Right lung (tissue), 2 donors: ENCODE measurements at regions not wholly inside any gene's neighbourhood (a gene's known extent, or its start where the extent isn't known, plus 50 kb on each side); places are given as distances from the start of the nearest gene placed in this dataset.
"Not testable (repeated sequence)": the region's sequence is repeated elsewhere in the genome, so short reads cannot be mapped to it uniquely, and the experiment has no call there.

ENCODE experiments used
- DNase-seq, 2 donors: peaks; one replicate each; pipeline ENCODE4 v3.0.0-alpha.2; 2013

DNA sequence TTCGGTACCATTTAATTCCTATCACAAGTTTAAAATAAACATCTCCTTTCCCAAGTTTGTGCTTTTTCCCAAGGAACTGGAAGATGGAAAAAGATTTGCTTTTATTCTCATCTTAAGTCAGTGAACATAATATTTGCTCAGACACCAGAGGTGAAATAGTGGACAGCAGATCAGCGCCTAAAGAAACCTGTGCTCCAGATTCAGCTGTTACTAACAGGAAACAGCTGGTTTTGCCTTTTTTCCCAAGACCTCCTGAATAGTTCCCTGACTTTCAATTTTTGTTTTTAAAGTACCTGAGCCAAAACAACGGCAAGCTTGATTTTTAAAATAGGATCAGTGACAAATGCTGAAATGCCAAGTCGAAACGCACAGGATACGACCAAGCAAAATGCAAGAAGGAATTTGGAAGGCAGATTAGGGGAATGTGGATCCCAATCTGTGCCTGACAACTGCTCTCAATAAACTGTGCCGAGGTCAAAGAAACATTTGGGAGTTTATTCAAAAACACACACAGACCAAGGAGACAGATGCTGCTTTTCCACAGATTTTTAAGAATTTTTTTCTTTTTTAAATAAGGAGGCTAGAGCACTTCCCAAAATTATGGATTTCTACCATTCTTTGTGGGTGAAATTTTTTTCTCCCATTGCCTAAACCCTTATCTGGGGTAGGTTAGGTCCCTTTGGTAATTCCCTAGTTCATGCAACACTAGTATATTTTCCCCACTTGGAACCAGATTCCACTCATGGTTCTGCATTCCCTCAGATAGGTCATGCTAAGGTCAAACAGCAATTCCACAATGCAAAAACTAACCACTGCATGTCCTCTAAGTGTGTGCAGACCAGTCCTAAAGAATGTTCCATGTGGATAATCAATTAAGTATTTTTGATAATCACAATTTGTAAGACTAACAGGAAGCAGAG lies 121.5 kb upstream of the PDE1A start:
- no peak for DNase-seq

DNA sequence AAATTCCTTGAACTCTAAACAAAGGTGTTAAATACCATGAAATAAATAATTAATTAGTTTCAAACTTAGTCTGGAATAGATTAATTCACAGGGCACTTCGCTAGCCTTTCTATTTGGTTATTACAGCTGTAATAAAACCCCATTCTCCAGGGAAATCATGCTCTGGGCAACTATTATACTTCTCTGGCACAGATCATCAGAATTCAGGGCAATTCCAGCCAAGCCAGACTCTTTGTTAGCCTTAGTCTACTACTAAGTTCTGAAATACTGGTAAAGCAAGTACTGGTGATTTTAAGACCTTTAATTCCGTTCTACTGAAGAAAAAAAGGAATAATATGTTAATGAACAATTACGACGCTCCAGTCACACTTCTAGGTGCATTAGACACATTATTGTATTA lies 123.4 kb upstream of the PDE1A start:
- DNase-seq: no peak

DNA sequence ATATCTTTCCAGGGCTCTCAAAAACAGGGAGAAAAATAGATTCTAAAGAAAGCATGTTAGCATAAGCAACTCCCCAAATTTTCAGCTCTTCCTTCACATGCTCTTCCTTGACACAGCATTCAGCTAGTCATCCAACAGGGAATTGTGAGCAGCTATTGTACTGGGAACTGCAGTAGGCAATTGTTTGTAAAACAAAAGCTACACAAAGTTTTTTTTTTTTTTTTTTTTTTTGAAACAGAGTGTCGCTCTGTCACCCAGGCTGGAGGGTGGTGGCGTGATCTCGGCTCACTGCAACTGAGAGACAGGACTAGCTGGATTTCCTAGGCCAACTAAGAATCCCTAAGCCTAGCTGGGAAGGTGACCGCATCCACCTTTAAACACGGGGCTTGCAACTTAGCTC lies 125.4 kb upstream of the PDE1A start:
- not testable (repeated sequence) for DNase-seq

DNA sequence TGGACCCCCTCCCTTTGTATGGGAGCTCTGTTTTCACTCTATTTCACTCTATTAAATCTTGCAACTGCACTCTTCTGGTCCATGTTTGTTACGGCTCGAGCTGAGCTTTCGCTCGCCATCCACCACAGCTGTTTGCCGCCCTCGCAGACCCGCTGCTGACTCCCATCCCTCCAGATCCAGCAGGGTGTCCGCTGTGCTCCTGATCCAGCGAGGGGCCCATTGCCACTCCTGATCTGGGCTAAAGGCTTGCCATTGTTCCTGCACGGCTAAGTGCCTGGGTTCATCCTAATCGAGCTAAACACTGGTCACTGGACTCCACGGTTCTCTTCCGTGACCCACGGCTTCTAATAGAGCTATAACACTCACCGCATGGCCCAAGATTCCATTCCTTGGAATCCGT lies 125.9 kb upstream of the PDE1A start:
- DNase-seq: not testable (repeated sequence)

DNA sequence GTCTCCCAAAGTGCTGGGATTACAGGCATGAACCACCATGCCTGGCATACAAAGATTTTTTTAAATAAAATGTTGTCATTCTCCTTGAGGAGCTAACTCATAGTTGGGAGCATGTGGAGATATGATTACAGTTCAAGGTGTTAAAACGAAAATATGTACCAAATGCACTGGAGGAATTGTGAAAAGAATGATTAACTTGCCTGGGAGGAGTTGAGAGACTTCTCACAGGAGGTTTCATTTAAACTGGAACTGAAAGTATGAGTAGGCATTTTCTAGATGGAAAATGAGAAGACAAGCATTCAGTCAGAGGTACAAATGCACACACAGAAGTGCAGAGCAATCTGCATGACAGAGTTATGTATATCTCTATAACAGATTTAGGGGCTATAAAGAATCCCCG lies 126.6 kb upstream of the PDE1A start:
- no peak for DNase-seq

DNA sequence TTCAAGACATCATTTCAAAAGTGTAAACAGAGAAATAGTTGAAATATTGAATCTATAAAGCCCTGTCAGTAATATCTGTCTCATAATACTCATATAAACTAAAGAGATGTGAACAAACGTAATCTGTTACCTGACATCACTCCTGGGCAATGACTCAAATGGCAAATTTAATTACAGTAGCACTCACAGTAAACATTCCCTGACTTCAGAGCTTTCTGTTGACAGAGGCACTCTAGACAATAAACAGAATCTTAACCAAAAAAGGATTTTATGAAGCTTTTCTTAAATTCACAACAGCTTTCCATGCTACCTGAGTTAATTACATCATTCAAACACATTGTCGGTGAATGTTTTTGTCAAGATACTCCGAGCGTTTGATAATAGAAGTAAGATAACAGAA lies 128.1 kb upstream of the PDE1A start:
- no peak for DNase-seq

DNA sequence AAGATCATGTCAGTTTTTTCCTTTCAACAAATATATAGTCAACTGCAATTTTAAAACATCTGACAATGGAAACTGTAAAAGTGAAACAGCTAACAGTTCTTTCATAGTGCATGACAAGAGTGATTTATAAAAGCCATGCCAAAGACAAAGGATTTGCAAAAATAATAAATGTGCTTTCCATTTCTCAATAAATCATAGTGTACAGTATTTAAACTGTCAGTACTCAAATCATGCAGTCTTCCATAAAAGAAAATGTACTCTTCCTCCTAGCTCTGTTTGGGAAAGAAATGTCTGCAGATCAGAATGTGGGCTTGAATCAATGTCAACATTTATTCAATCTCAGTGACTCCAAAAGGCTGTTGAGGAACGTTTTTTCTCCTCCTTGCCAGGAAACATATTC lies 131.7 kb upstream of the PDE1A start:
- DNase-seq: no peak

DNA sequence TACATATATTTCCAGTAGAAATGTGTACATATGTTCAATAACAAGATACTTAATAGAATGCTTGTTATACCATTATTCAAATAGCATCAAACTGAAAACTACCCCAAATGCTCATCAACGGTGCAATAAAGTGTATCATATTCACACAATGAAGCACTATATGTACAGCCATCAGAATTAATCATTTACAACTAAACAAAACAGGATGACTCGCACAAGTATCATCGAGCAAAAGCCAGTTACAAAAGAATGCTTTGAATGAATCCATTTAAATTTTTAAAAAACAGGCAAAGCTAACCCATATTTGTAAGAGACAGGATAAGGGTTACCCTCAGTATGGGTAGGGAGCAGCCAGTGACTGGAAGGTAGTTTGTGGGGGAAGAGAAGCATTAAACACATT lies 132.8 kb upstream of the PDE1A start:
- DNase-seq: no peak

DNA sequence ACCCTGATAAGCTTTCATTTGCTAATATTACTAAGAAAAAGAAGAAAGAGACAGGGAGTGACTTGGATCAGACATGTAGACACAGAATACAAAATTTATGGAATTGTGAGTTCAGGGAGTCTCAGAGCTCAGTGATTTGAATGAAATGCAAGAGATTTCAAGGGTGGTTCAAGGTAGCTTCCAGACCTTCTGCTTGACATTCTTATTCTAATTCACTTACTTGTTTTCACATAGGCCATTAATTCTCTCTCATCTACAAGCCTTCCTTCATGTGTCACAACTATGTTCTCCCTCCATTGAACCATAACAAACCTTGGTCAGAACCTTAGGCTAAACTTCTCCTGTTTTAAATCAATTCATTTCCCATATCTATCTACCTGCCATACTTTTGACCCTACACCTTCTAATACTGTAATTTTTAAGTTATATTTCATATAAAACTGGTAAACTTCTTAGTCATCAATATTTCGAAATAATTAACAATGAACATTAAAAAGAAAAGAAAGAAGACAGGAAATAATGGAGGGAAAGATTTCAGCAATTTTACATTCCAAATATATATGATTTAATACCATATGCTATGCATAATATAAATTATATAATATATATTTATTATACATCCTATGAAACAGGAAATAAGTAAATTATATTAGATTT lies 139.2 kb upstream of the PDE1A start:
- DNase-seq: no peak

DNA sequence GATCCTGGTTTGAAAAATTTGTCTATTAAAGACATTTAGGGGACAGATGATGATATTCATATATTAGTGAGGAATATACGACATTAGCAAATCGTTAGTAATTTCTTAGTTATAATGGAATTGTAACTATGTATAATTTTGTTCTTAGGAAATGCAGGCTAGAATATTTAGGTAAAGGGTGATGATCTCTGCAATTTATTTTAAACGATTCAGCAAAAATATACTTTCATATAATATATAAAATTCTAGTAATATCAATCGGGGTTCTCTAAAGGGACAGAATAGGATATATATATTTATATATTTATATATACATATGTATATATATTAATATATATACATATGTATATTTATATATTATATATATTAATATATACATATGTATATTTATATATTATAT lies 142.5 kb upstream of the DNAJC10 start:
- no peak for DNase-seq

DNA sequence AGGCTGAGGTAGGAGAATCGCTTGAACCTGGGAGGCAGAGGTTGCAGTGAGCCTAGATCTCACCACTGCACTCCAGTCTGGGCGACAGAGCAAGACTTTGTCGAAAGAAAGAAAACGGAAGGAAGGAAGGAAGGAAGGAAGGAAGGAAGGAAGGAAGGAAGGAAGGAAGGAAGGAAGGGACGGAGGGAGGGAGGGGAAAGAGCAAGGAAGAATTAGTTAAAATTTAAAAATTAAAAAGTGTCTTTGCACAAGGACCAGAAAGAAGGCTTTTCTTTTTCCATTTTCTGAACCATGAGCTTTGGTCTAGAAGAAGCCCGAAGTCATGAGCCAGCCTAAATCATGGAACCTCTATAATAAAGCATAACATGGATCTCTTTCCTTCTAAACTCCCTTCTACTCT lies 138.2 kb upstream of the DNAJC10 start:
- DNase-seq: no peak

DNA sequence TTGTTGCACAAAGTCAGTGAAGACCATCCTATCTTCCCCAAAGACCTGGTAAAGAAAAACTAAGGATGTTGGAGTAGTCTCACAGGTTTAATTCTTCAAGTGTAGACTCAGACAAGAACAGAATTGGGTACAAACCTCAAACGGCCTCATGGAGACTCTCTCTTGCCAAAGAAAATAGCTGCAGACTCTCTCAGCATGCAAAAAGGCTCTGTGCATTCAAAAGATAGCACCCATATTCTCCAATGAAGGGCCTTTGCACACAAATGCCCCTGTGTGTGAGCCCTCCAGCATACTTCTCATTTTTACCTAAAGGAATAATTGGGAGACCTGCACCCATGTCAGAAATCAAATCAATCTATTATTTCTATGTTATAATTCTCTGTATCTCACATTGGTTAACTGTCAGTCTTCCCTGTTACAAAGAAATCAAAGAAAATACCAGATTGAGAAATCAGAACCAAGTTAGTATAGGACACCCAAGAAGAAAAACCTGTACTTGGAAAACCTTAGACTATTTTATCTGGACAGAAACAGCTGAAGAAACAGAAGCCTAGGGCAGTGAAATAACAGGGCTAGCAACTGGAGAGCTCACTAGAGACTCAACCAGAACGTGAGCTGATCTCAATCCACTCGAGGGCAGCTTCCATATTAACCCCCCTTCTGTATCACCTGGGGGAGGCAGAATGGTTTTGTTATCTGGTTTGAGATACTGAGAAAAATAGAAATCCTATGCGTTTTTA lies 134.7 kb upstream of the DNAJC10 start:
- DNase-seq: no peak

DNA sequence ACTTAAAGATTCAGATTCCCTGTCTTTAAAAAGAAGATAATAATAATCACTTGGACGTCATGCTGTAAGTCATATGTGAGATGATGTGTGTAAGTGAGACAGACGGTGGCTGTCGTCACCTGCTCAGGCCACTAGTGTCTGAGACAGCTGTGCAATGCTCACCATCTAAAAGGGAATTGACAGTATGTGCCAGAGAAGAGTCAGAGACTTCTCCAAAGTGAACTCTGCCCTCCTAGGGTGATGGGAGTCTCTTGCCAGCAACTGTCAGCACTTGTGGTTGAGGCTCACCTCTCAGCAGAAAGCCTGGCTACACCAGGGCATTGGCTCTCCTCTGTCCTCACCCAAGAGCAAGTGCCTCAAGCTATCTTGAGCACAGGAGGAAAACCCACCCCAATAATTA lies 131.6 kb upstream of the DNAJC10 start:
- no peak for DNase-seq

DNA sequence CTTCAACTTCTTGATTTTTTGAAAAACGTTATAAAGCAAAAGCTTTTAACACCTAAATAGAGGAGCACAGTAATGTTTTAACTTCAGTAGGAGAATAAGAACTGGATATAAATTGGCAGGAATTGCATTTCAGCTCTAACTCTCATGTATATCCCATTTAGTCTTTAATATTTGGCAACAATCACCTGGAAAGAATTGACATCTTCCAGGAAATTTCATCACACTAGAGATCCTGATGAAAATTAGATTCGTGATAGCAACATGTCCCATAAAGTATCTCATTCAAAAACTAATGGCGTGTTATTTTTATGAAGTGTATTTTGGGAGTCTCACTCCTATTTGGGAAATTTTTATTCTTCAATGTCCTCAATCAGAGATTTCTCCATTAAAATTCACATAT lies 131.1 kb upstream of the DNAJC10 start:
- DNase-seq: no peak

DNA sequence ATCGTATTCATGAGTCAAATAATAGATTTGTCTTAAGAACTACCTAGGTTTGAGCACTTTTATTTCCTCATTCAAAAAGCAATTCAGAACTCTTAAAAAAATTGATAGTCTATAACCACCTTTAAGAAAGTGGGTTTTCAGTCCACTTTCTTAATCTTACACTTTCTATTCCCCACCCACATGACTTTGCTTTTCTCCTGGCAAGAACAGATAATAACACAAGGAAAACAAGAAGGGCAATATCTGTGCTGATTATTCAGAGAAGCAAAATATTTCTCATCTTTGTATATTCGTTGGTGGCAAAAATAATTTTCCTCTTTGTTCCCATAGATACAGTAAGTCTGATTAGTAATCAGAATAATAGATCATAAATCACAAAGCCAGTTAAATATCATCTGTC lies 130.6 kb upstream of the DNAJC10 start:
- no peak for DNase-seq

DNA sequence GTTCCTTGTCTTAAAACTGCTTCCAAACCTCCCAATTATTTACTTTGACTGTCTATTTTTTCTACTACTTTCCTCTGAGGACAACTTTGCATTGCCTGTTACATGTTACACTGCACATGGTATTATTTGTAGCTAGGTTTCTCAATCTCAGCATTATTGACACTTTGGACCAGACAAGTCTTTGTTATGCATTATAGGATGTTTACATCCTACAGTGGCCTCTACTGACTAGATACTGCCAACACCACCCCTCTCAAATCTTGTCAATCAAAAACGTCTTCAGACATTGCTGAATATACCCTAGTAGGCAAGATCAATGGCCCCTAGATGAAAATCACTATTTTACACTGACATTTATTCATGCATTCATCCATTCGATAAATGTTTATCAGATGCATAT lies 129.6 kb upstream of the DNAJC10 start:
- no peak for DNase-seq

DNA sequence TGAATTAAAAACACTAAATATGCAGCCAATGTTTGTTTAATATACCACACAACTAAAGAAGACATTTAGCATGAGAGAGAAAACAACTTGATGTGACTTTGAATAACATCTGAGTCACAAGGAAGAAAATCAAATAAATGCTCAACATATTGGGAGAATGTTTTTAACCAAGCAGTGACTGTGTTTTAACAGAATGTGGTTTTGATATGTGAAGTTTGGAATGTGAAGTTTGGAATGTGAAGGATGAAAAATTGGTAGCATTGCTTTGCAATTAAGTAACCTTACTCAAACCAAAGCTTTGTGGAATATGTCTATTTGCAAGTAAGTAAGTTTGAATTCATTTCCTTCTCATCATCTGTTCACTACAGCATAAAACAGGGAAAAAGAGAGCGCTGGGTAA lies 128.2 kb upstream of the DNAJC10 start:
- DNase-seq: no peak

DNA sequence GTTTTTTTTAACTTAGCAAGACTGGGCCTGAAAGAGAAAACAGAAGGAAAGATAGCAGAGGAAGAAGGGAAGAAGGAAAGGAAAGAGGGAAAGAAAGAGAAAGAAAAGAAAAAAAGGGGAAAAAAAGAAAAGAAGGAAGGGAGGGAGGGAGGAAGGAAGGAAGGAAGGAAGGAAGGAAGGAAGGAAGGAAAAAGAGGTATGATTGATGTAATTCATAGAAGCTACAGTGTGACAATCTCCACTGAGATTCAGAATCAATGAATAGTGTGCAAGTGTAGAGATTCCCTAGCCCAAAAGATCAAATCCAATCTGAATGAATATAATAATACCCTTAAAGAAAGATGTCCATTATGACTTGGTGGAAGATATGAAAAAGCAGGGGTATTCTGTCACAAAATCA lies 126.9 kb upstream of the DNAJC10 start:
- DNase-seq: no peak

DNA sequence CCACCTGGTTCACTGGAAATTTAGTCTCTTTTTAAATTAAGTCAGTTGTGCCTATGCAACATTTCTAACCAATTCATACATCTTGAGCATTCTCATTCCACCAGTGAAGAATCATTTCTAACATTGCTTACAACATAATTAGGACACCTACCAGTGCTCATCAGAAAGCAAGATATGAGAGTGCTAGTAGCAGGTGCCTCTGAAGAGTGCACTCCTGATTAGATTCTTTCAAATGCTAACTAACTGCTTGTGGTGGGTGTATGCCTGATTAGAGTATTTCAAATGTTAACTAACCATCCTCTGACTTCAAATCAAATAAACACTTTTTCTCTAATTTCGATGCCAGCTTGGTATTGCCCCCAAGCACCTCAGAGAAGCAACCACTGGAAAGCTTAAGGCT lies 124.3 kb upstream of the DNAJC10 start:
- no peak for DNase-seq

DNA sequence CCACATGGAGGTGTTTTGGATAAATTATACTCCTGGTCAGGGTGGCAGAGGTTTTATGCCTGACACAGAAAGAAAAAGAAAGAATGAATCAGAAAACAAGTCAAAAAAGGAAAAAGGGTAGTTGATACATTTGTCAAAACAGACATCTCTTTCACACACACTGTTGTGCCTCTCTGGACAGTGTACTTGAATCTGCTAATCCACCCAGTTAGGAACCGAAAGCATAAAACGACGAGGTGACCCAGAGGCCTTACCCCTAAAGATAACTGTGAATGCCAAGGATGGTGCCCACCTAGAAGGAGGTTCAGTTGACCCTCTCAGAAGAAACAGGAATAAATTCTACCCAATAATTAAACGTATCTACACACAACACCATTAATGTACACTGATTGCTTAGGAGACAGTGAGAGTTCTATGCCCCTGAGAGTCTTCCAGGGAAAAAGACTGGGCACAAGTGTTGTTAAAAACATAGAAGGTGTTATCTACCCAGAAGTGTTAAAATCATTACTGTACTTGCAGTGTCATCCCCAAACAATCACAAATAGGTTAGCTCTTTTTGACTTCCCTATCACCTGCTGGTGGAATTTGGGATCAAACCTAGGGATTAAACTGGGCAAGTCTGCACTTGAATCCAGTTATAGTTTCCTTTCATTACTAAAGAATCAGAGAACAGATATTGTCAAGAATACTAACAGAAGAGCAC lies 123.2 kb upstream of the DNAJC10 start:
- DNase-seq: no peak

DNA sequence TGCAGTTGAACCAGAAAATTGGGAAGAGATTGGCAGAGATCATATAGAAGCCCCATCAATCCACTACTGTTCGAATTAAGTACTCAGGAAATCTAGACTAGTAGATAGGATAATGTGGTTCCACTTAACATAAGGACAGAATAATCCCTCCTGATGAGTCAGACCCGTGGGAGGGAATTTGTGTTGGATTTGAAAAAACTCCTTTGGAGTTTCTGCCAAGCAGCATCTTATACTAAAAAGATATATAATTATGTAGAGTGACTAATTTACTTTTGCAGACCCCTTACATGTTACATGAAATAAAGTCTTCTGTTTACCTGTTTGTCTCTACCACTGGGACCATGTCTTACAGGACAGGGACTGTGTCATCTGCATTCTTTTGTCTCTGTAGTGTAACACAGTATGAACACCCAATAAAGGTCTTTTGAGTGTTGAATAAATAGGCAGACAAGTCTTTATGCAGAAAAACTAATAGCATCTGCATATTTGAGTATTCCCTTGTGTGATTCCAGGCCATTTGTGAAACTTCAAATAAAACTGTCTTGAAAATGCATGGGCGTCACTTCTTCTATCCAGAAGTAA lies 122.6 kb upstream of the DNAJC10 start:
- DNase-seq: no peak

DNA sequence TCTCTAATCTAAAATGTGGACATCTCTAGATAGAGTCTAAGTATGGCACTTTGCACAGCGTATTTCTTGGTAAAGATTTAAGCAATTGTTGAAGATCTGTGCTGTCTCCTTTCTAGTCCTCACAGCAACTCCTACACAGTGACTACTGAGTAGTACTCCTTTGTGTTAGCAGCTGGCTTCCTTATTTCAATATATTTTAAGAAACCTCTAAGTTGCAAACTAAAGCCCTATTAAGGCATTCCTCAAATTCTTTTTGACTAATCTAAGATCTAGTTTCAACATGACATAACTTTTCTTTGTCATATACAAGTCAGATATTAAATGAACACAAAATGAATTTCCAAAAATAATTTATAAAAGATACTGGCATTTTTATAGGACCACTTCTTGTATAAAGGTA lies 121.8 kb upstream of the DNAJC10 start:
- no peak for DNase-seq
